ENCODE measurements at regions not wholly inside any gene's neighbourhood (a gene's known extent, or its start where the extent isn't known, plus 50 kb on each side); places are given as distances from the start of the nearest gene placed in this dataset.

GRCh38 chr13:56706485-56706884 is 434.2 kb upstream of the PRR20A start:
- TF ChIP-seq FOXP2 (optimal IDR thresholded peaks at IDR 0.05; ENCODE audit: control extremely low read depth, extremely low read length, insufficient read depth), result no peak
- TF ChIP-seq EZH2 (IDR thresholded peaks at IDR 0.05), result no peak
